CD4-positive, alpha-beta T cell treated with Interferon alpha-2 for 1 hour (primary cell): ENCODE measurements at regions not wholly inside any gene's neighbourhood (a gene's known extent, or its start where the extent isn't known, plus 50 kb on each side); places are given as distances from the start of the nearest gene placed in this dataset.
"Not testable (repeated sequence)": the region's sequence is repeated elsewhere in the genome, so short reads cannot be mapped to it uniquely, and the experiment has no call there.

Experiments used
- DNase-seq, 2 donors: peaks; one replicate each; pipeline ENCODE4 v3.0.0-alpha.2; 2020 to 2022

- DNase-seq, result no peak
These were observed 60.0 kb upstream of the SERP2 start for GRCh38 chr13:44313674-44314073.

- not testable (repeated sequence) for DNase-seq
These were observed 59.5 kb upstream of the SERP2 start for GRCh38 chr13:44314160-44314559.

- DNase-seq, result no peak
These were observed 55.9 kb upstream of the SERP2 start for GRCh38 chr13:44317752-44318151.

- no peak for DNase-seq
These were observed 55.5 kb upstream of the SERP2 start for GRCh38 chr13:44318161-44318560.

- no peak for DNase-seq
These were observed 53.0 kb upstream of the SERP2 start for GRCh38 chr13:44320611-44321010.

GRCh38 chr13:44321961-44322360 is 51.7 kb upstream of the SERP2 start:
- DNase-seq, result no peak

GRCh38 chr13:44322928-44323327 is 50.7 kb upstream of the SERP2 start:
- no peak for DNase-seq

- DNase-seq, result no peak
These were observed 49.9 kb upstream of the SERP2 start for GRCh38 chr13:44323754-44324153.
